Retinal pigment epithelial cell (primary cell): ENCODE measurements at regions not wholly inside any gene's neighbourhood (a gene's known extent, or its start where the extent isn't known, plus 50 kb on each side); places are given as distances from the start of the nearest gene placed in this dataset.
"Not testable (repeated sequence)": the region's sequence is repeated elsewhere in the genome, so short reads cannot be mapped to it uniquely, and the experiment has no call there.

Experiments used
- DNase-seq: peaks from one replicate; pipeline ENCODE4 v3.0.0-alpha.2; 2010; ENCODE audit warnings: low read depth
- H3K4me3 ChIP-seq: 2 replicates; pipeline ENCODE4 v1.5.1; 2011; ENCODE audit warnings: mild to moderate bottlenecking, low read length, control low read depth, moderate library complexity
- CTCF ChIP-seq: conservative IDR thresholded peaks from 2 replicates; pipeline ENCODE4 v1.5.1; 2011; ENCODE audit warnings: low read depth, low read length, control low read depth, inconsistent platforms

- TF ChIP-seq CTCF: no peak
- DNase-seq: no peak
Observed at GRCh38 chrX:139156356-139156755, 374.2 kb upstream of the F9 start.

GRCh38 chrX:139146625-139147024, 383.9 kb upstream of the F9 start:
- not testable (repeated sequence) for DNase-seq

More at GRCh38 chrX:139156356-139156755, 374.2 kb upstream of the F9 start:
- no peak overlapping the region for H3K4me3 ChIP-seq

GRCh38 chrX:139141370-139141769, 389.2 kb upstream of the F9 start:
- H3K4me3 ChIP-seq: no peak overlapping the region
- no peak for DNase-seq
- TF ChIP-seq CTCF: no peak

More at GRCh38 chrX:139146625-139147024, 383.9 kb upstream of the F9 start:
- H3K4me3 ChIP-seq: not testable (repeated sequence)

- no peak overlapping the region for H3K4me3 ChIP-seq
- no peak for DNase-seq
- TF ChIP-seq CTCF: no peak
Observed at GRCh38 chrX:139134316-139134715, 396.2 kb upstream of the F9 start.

GRCh38 chrX:139126493-139126892, 404.0 kb upstream of the F9 start:
- no peak for DNase-seq
- peak; percentile 57 for TF ChIP-seq CTCF
- H3K4me3 ChIP-seq: no peak overlapping the region

GRCh38 chrX:139125916-139126315, 404.6 kb upstream of the F9 start:
- no peak for TF ChIP-seq CTCF
- no peak overlapping the region for H3K4me3 ChIP-seq
- DNase-seq: no peak

- H3K4me3 ChIP-seq: no peak overlapping the region
- no peak for DNase-seq
- TF ChIP-seq CTCF: no peak
Observed at GRCh38 chrX:139121616-139122286, 408.8 kb upstream of the F9 start.
